A549 (cell line): ENCODE measurements at regions not wholly inside any gene's neighbourhood (a gene's known extent, or its start where the extent isn't known, plus 50 kb on each side); places are given as distances from the start of the nearest gene placed in this dataset.

ENCODE experiments used
- CTCF ChIP-seq: fragments of >200 bp; sonication (Bioruptor Twin); formaldehyde crosslinking; IDR thresholded peaks from 3 replicates; pipeline ENCODE4 v1.5.1; 2016
- EP300 ChIP-seq, 2 experiments: fragments of >200 bp; sonication (Bioruptor Twin); formaldehyde crosslinking; IDR thresholded peaks; 2 replicates in 1 of 2; 3 replicates in 1 of 2; pipeline ENCODE4 v1.6.1; 2016 to 2017
- HOXA7 ChIP-seq: fragments of 250-450 bp; sonication (Bioruptor Pico); IDR thresholded peaks from 2 replicates; pipeline ENCODE4 v1.5.0; 2020; ENCODE audit warnings: mild to moderate bottlenecking, moderate library complexity
- MAX ChIP-seq: IDR thresholded peaks from 2 replicates; pipeline ENCODE4 v1.6.1; 2012
- NR3C1 ChIP-seq: fragments of >200 bp; sonication (Bioruptor Twin); formaldehyde crosslinking; IDR thresholded peaks from 3 replicates; pipeline ENCODE4 v1.6.1; 2017
- REST ChIP-seq: fragments of 200-600 bp; sonication (generic); IDR thresholded peaks from 2 replicates; pipeline ENCODE4 v1.6.1; 2016; ENCODE audit warnings: antibody characterized with exemption, mild to moderate bottlenecking, moderate library complexity
- RFX5 ChIP-seq: fragments of 450-650 bp; IDR thresholded peaks from 2 replicates; pipeline ENCODE4 v1.7.1; 2014; ENCODE audit warnings: antibody characterized with exemption, mild to moderate bottlenecking, moderate library complexity

- no peak for TF ChIP-seq HOXA7
- TF ChIP-seq EP300 (IDR thresholded peaks at IDR 0.05) = no peak
- TF ChIP-seq CTCF = no peak
- no peak for TF ChIP-seq RFX5
- no peak for TF ChIP-seq REST
- TF ChIP-seq MAX = no peak
- no peak for TF ChIP-seq NR3C1
These were observed 164.0 kb downstream of the MELK start for GRCh38 chr9:36736648-36737047.
